ENCODE measurements at regions not wholly inside any gene's neighbourhood (a gene's known extent, or its start where the extent isn't known, plus 50 kb on each side); places are given as distances from the start of the nearest gene placed in this dataset.

DNA sequence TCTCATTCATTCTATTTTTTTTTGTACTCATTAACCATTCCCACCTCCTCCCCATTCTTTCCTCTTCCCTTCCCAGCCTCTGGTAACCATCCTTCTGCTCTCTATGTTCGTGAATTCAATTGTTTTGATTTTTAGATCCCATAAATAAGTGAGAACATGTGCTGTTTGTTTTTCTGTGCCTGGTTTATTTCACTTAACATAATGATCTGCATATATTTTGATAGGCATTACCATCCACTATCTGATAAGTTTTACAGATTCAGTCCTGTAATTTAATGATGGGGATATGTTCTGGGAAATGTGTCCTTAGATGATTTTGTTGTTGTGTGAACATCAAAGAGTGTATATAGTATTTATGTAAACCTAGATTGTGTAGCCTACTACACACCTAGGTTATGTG lies 77.5 kb upstream of the CPHXL start:
- DNase-seq (no peak), ATAC-seq (ENCODE audit: low FRiP score) (no peak)
- H3K27me3 ChIP-seq (ENCODE audit: control insufficient read depth in 1 of 2, insufficient read depth in 2 of 2, low read length in 1 of 2) = no peaks in the 10 kb centered on the region
- H3K36me3 ChIP-seq (ENCODE audit: control insufficient read depth in 1 of 2, insufficient read depth in 2 of 2, low read length in 1 of 2) = no peaks in the 10 kb centered on the region
- intact Hi-C loops (cut with DNase I) = no loop called here
- H3K9me3 ChIP-seq (ENCODE audit: control insufficient read depth, low read length) = no peaks in the 10 kb centered on the region
- WGBS, 2 donors = 23 to 42% methylated on average over 1 of the region's 1 CpG
- H3K27ac ChIP-seq (ENCODE audit: low read depth in 1 of 2, low read length in 2 of 2) = no peak overlapping the region
- H3K4me3 ChIP-seq (ENCODE audit: low read length in 2 of 2) = no peak overlapping the region
- H3K4me1 ChIP-seq (ENCODE audit: control insufficient read depth in 1 of 2, insufficient read depth in 2 of 2, low read length in 2 of 2) = no peaks in the 10 kb centered on the region

DNA sequence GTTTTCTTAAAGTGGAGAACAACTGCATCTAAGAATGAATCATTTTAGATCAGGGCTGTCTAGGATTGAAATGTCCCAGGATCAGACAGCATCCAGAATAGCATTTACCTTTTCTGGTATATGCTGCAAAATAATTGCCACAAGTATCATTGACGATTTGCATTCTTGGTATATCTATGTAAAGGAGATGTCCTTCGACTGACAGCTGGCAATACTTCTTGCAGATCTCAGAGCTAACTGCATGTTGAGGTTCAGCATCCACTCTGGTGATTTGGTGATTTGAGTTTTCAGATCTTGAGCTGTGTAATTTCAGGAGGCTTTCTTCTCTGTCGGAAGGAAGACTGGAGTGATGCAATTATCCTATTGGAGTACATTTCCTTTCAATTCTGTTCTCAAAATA lies 78.1 kb upstream of the CPHXL start:
- no peaks in the 10 kb centered on the region for H3K36me3 ChIP-seq (ENCODE audit: control insufficient read depth in 1 of 2, insufficient read depth in 2 of 2, low read length in 1 of 2)
- H3K4me3 ChIP-seq (ENCODE audit: low read length in 2 of 2) = no peak overlapping the region
- ATAC-seq (ENCODE audit: low FRiP score) = no peak
- intact Hi-C loops (cut with DNase I) = no loop called here
- no peaks in the 10 kb centered on the region for H3K9me3 ChIP-seq (ENCODE audit: control insufficient read depth, low read length)
- WGBS, 2 donors = 48 to 56% methylated on average over 3 of the region's 3 CpGs
- no peaks in the 10 kb centered on the region for H3K4me1 ChIP-seq (ENCODE audit: control insufficient read depth in 1 of 2, insufficient read depth in 2 of 2, low read length in 2 of 2)
- DNase-seq = no peak
- H3K27me3 ChIP-seq (ENCODE audit: control insufficient read depth in 1 of 2, insufficient read depth in 2 of 2, low read length in 1 of 2) = no peaks in the 10 kb centered on the region
- H3K27ac ChIP-seq (ENCODE audit: low read depth in 1 of 2, low read length in 2 of 2) = no peak overlapping the region

DNA sequence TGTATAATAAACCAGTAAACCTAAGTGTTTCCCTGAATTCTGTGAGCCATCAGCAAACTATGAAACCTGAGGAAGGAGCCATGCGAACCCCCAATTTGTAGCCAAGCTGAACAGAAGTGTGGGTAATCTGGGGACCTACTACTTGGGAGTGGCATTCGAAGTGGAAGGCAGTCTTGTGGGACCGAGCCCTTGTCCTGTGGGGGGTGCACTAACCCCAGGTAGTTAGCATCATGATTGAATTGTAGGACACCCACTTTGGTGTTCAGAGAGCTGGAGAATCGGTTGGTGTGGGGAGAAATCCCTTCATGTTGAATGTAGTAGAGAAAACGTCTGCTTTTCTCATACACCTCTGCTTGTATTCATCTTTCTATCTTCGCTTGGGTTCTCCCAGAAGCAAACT lies 79.7 kb upstream of the CPHXL start:
- 74% methylated on average over 6 of the region's 6 CpGs for WGBS, 2 donors
- ATAC-seq (ENCODE audit: low FRiP score) = no peak
- no peaks in the 10 kb centered on the region for H3K36me3 ChIP-seq (ENCODE audit: control insufficient read depth in 1 of 2, insufficient read depth in 2 of 2, low read length in 1 of 2)
- intact Hi-C loops (cut with DNase I) = no loop called here
- no peak overlapping the region for H3K27ac ChIP-seq (ENCODE audit: low read depth in 1 of 2, low read length in 2 of 2)
- H3K9me3 ChIP-seq (ENCODE audit: control insufficient read depth, low read length) = no peaks in the 10 kb centered on the region
- H3K27me3 ChIP-seq (ENCODE audit: control insufficient read depth in 1 of 2, insufficient read depth in 2 of 2, low read length in 1 of 2) = no peaks in the 10 kb centered on the region
- DNase-seq = no peak
- H3K4me3 ChIP-seq (ENCODE audit: low read length in 2 of 2) = no peak overlapping the region
- no peaks in the 10 kb centered on the region for H3K4me1 ChIP-seq (ENCODE audit: control insufficient read depth in 1 of 2, insufficient read depth in 2 of 2, low read length in 2 of 2)

DNA sequence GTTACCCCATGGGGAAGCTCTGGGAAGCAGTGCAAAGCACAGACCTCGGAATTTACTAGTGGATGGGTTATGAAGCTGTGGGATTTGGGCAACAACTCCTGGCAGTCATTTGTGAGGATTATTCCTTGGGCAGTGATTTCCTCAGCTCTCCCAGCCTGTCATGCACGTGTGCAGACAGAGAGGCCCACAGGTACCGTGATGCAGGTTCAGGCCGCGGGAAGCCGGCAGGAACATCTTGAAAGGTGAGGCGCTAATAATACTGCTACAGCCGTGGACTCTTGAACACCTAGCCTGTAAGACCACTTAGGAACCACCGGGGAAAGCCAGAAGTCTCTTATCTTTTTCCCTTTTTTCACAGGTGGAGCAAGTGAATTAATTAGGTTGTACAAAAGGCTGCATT lies 80.2 kb upstream of the CPHXL start:
- 82 to 84% methylated on average over 9 of the region's 9 CpGs for WGBS, 2 donors
- Histone ChIP-seq H3K27me3 (ENCODE audit: control insufficient read depth in 1 of 2, insufficient read depth in 2 of 2, low read length in 1 of 2) (no peaks in the 10 kb centered on the region), H3K4me1 (ENCODE audit: control insufficient read depth in 1 of 2, insufficient read depth in 2 of 2, low read length in 2 of 2) (no peaks in the 10 kb centered on the region), H3K36me3 (ENCODE audit: control insufficient read depth in 1 of 2, insufficient read depth in 2 of 2, low read length in 1 of 2) (no peaks in the 10 kb centered on the region), H3K27ac (ENCODE audit: low read depth in 1 of 2, low read length in 2 of 2) (no peak overlapping the region), H3K9me3 (ENCODE audit: control insufficient read depth, low read length) (no peaks in the 10 kb centered on the region), H3K4me3 (ENCODE audit: low read length in 2 of 2) (no peak overlapping the region)
- DNase-seq = no peak
- intact Hi-C loops (cut with DNase I) = no loop called here
- no peak for ATAC-seq (ENCODE audit: low FRiP score)

DNA sequence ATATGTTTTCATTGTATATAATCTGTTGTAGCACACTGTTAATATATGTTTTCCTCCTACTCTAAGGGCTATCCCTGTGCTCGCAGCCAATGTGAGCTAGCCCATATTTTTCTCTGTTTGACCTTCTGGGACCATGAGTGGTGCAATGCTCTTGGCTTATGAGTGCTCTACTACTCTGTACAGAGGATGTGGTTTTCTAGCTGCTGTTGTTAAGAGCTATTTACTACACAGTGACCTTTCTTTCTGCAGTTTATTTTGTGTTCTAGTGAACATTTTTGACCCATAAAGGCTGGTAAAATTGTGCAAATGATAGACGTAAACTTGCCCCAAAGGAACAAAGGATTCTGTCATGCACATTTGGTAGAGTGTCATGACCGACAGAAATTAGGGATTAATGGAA lies 84.1 kb upstream of the CPHXL start:
- ATAC-seq (ENCODE audit: low FRiP score) (peak; percentile 65), DNase-seq (no peak)
- WGBS, 2 donors = 64 to 74% methylated on average over 3 of the region's 3 CpGs
- intact Hi-C loops (cut with DNase I) = no loop called here
- no peaks in the 10 kb centered on the region for H3K27me3 ChIP-seq (ENCODE audit: control insufficient read depth in 1 of 2, insufficient read depth in 2 of 2, low read length in 1 of 2)
- no peaks in the 10 kb centered on the region for H3K4me1 ChIP-seq (ENCODE audit: control insufficient read depth in 1 of 2, insufficient read depth in 2 of 2, low read length in 2 of 2)
- H3K27ac ChIP-seq (ENCODE audit: low read depth in 1 of 2, low read length in 2 of 2) = no peak overlapping the region
- H3K9me3 ChIP-seq (ENCODE audit: control insufficient read depth, low read length) = no peaks in the 10 kb centered on the region
- H3K4me3 ChIP-seq (ENCODE audit: low read length in 2 of 2) = no peak overlapping the region
- H3K36me3 ChIP-seq (ENCODE audit: control insufficient read depth in 1 of 2, insufficient read depth in 2 of 2, low read length in 1 of 2) = no peaks in the 10 kb centered on the region

DNA sequence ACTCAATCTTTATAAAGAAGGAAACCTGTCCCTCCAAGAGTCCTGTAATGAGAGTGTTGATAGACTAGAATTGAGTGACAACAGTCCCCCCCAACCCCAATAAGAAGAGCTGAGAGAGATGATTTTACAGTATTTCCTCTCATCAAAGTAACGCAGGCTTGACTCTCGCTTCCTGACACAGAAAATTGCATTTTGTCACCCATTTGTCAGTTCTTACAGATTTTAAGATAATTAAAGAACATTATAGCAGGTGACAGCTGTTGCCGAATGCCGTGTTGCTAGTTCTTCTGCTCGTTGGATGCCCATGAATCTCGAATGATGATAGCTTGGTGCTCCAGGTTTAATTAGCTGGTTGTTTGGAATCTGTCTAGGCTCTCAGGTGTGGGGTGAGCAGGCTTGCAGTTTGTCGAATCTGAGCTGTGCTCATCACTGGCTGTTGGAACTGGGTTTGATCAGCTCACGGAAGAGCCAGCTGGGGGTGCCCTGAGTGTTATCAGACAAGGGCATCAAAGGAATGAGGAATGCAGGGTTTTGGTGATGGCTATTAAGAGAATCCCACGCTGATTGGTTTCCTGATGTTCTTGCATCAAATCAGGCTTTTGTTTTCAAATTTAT lies 84.8 kb upstream of the CPHXL start:
- ATAC-seq (ENCODE audit: low FRiP score) = no peak
- intact Hi-C loops (cut with DNase I) = no loop called here
- Histone ChIP-seq H3K4me3 (ENCODE audit: low read length in 2 of 2) (no peak overlapping the region), H3K27ac (ENCODE audit: low read depth in 1 of 2, low read length in 2 of 2) (no peak overlapping the region), H3K9me3 (ENCODE audit: control insufficient read depth, low read length) (no peaks in the 10 kb centered on the region), H3K36me3 (ENCODE audit: control insufficient read depth in 1 of 2, insufficient read depth in 2 of 2, low read length in 1 of 2) (no peaks in the 10 kb centered on the region), H3K27me3 (ENCODE audit: control insufficient read depth in 1 of 2, insufficient read depth in 2 of 2, low read length in 1 of 2) (no peaks in the 10 kb centered on the region), H3K4me1 (ENCODE audit: control insufficient read depth in 1 of 2, insufficient read depth in 2 of 2, low read length in 2 of 2) (no peaks in the 10 kb centered on the region)
- 69 to 77% methylated on average over 9 of the region's 9 CpGs for WGBS, 2 donors
- no peak for DNase-seq

DNA sequence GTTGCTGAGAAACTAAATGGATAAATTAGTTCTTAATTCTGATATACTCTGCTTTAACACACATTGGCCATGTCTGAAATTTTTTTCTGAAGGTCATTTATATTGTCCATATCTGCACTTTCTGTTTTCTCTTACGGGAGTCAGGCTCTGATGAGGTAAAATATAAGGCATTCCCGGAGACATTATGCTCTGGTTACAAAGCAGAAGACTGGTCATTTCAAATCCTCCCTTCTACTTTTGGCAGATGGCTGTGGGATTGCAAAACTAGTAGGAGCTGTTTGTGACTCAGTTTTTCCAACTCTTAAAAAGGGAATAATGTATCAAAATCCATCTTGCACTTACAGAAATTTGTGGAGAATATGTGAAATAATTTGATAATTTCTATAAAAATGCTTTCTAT lies 92.2 kb upstream of the CPHXL start:
- WGBS, 2 donors = 39% methylated on average over 2 of the region's 2 CpGs
- no peaks in the 10 kb centered on the region for H3K4me1 ChIP-seq (ENCODE audit: control insufficient read depth in 1 of 2, insufficient read depth in 2 of 2, low read length in 2 of 2)
- H3K27me3 ChIP-seq (ENCODE audit: control insufficient read depth in 1 of 2, insufficient read depth in 2 of 2, low read length in 1 of 2) = no peaks in the 10 kb centered on the region
- H3K4me3 ChIP-seq (ENCODE audit: low read length in 2 of 2) = no peak overlapping the region
- ATAC-seq (ENCODE audit: low FRiP score) (no peak), DNase-seq (no peak)
- no peaks in the 10 kb centered on the region for H3K36me3 ChIP-seq (ENCODE audit: control insufficient read depth in 1 of 2, insufficient read depth in 2 of 2, low read length in 1 of 2)
- H3K27ac ChIP-seq (ENCODE audit: low read depth in 1 of 2, low read length in 2 of 2) = no peak overlapping the region
- intact Hi-C loops (cut with DNase I) = no loop called here
- no peaks in the 10 kb centered on the region for H3K9me3 ChIP-seq (ENCODE audit: control insufficient read depth, low read length)

DNA sequence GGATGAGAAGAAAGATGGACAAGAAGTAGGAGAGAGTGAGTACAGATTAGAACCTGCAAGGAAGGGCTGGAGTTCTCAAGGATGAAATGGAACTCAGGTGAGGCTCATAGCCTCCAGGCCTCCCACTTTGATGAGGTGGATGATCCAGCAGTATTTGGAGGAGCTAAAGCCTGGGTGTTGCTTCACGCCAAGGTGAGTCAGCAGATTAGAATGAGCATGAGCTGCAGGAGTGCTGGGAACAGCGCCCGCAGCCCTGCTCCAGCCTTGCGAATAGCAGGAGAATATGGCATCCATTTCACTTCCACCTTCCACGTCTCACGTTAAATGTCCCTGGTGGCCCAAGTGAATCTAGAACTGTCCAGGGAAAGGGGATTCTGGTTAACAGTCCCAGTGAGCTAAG lies 94.4 kb upstream of the CPHXL start:
- DNase-seq (no peak), ATAC-seq (ENCODE audit: low FRiP score) (no peak)
- Histone ChIP-seq H3K4me1 (ENCODE audit: control insufficient read depth in 1 of 2, insufficient read depth in 2 of 2, low read length in 2 of 2) (no peaks in the 10 kb centered on the region), H3K27ac (ENCODE audit: low read depth in 1 of 2, low read length in 2 of 2) (no peak overlapping the region), H3K27me3 (ENCODE audit: control insufficient read depth in 1 of 2, insufficient read depth in 2 of 2, low read length in 1 of 2) (no peaks in the 10 kb centered on the region), H3K4me3 (ENCODE audit: low read length in 2 of 2) (no peak overlapping the region), H3K9me3 (ENCODE audit: control insufficient read depth, low read length) (no peaks in the 10 kb centered on the region), H3K36me3 (ENCODE audit: control insufficient read depth in 1 of 2, insufficient read depth in 2 of 2, low read length in 1 of 2) (no peaks in the 10 kb centered on the region)
- intact Hi-C loops (cut with DNase I) = no loop called here
- 80 to 89% methylated on average over 6 of the region's 6 CpGs for WGBS, 2 donors

DNA sequence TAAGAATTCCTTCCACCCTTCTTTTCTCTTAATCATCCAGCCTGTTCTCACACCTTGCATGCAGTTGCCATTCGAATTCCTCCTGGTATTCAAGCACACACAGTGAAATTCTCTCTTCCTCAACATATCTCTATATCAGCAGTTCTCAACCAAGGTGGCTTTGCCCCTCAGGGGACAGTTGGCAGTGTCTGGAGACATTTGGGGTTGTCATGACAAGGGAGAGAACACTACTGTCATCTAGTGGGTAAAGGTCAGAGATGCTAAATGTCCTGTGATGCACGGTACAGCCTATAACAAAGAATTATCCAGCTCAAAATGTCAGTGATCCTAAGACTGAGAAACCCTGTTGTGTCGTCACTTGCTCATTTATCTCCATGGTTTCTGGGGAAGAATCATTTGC lies 94.8 kb upstream of the CPHXL start:
- ATAC-seq (ENCODE audit: low FRiP score) = no peak
- intact Hi-C loops (cut with DNase I) = no loop called here
- no peaks in the 10 kb centered on the region for H3K27me3 ChIP-seq (ENCODE audit: control insufficient read depth in 1 of 2, insufficient read depth in 2 of 2, low read length in 1 of 2)
- no peaks in the 10 kb centered on the region for H3K4me1 ChIP-seq (ENCODE audit: control insufficient read depth in 1 of 2, insufficient read depth in 2 of 2, low read length in 2 of 2)
- no peak overlapping the region for H3K27ac ChIP-seq (ENCODE audit: low read depth in 1 of 2, low read length in 2 of 2)
- no peak overlapping the region for H3K4me3 ChIP-seq (ENCODE audit: low read length in 2 of 2)
- H3K36me3 ChIP-seq (ENCODE audit: control insufficient read depth in 1 of 2, insufficient read depth in 2 of 2, low read length in 1 of 2) = no peaks in the 10 kb centered on the region
- no peak for DNase-seq
- H3K9me3 ChIP-seq (ENCODE audit: control insufficient read depth, low read length) = no peaks in the 10 kb centered on the region
- 66 to 72% methylated on average over 3 of the region's 3 CpGs for WGBS, 2 donors

All from aorta (tissue), 5 donors.